NCI-H69 (cell line): ENCODE measurements at regions not wholly inside any gene's neighbourhood (a gene's known extent, or its start where the extent isn't known, plus 50 kb on each side); places are given as distances from the start of the nearest gene placed in this dataset.

Experiments
- DNase-seq: peaks from one replicate; lab custom pipeline; 2025; lab: John Stamatoyannopoulos, UW

GRCh38 chr1:90780981-90781380 is 63.9 kb upstream of the BARHL2 start:
- DNase-seq, result no peak

- no peak for DNase-seq
Measured at GRCh38 chr1:90779573-90779972, 62.5 kb upstream of the BARHL2 start.

DNA sequence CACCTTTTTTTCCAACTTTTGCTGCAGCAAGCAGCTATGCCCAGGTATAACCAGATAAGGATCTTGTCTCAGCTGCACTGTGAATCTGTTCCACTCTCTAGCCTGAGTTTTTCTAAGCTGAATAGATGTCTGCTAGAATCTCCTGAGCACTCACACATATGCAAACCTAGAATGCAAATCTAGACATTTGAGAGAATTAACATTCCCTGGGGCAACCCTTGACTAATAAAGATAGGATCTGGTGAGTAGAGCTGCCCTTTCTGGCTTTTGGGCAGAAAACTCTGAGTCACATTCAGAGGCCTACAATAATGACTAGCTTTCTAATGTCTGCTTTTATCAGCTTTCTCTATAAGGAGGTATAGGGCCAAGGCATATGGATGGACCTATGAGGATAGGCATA is 61.4 kb upstream of the BARHL2 start:
- DNase-seq, result no peak

DNA sequence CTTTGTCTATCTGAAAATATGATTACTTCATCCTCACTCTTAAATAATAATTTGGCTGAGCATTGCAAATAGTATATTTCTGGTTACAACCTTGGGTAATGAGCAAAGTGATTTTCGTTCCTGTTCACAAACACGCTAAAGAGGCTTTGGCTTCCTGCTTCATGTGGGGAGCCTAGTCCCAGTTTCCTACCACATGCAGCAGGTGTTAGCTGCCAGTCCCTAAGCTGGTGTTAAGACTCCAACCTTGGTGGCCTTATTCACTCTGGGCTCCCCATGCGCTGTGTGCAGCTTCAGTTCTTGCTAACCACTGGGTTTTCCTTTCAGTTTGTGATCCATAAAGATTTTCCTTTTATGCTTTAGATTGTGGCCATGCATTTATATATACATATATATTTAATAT is 56.7 kb upstream of the BARHL2 start:
- DNase-seq, result no peak

DNA sequence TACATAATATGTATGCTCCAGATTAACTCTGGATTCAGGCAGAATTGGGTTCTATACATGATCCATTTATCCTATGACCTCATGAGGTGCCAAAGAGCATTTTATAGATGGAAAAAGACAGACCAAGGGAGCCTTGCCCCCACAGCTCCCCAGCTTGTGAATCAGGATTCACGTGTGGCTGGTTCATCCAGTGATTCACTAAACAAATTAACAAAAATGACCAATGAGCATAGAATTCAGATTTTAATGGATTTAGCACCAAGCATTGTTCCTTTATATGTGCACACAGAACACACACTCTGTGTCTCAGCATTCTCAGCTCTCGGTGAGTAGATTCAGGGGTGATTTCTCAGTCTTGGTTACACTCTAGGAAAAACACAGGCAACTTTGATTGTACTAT is 51.7 kb upstream of the BARHL2 start:
- DNase-seq, result no peak

DNA sequence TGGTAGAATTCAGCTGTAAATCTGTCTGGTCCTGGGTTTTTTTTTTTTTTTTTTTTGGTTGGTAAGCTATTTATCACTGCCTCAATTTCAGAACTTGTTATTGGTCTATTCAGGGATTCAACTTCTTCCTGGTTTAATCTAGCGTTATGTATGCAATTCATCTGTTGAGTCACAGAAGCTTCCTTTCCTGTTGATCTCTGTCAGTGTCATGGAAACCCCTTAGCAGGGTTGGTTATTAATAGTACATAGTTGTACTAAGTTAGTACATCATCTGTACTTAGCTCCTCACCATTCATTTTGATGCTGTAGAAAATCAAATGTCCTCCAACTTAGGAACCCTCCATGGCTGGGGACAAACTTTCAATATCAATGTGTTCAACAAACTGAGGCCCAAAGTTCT is 51.0 kb upstream of the BARHL2 start:
- no peak for DNase-seq
